Osteoblast (primary cell): ENCODE measurements at regions not wholly inside any gene's neighbourhood (a gene's known extent, or its start where the extent isn't known, plus 50 kb on each side); places are given as distances from the start of the nearest gene placed in this dataset.

ENCODE experiments used
- DNase-seq: peaks from one replicate; pipeline ENCODE4 v3.0.0; 2011; ENCODE audit warnings: low spot score, mixed read lengths; ENCODE audit not compliant: insufficient read length; ENCODE audit errors: missing footprints
- H2AFZ ChIP-seq: 2 replicates; pipeline ENCODE4 v1.6.0; 2011; ENCODE audit warnings: mild to moderate bottlenecking, low read length
- H3K27ac ChIP-seq: 2 replicates; pipeline ENCODE4 v1.5.1; 2011; ENCODE audit warnings: mild to moderate bottlenecking, low read depth, low read length, moderate library complexity
- H3K27me3 ChIP-seq: 2 replicates; pipeline ENCODE4 v1.6.0; 2012; ENCODE audit warnings: mild to moderate bottlenecking, control low read depth, inconsistent platforms, low read length, moderate library complexity; ENCODE audit not compliant: insufficient read depth
- H3K36me3 ChIP-seq: 2 replicates; pipeline ENCODE4 v1.5.1; 2011; ENCODE audit warnings: mild to moderate bottlenecking, low read length, control low read depth, moderate library complexity; ENCODE audit not compliant: insufficient read depth
- H3K4me1 ChIP-seq: 2 replicates; pipeline ENCODE4 v1.5.1; 2011; ENCODE audit warnings: mild to moderate bottlenecking, low read length, control low read depth, moderate library complexity; ENCODE audit not compliant: insufficient read depth
- H3K4me2 ChIP-seq: 2 replicates; pipeline ENCODE4 v1.6.0; 2011; ENCODE audit warnings: mild to moderate bottlenecking, low read length; ENCODE audit not compliant: insufficient read depth
- H3K4me3 ChIP-seq: fragments of 200-600 bp; sonication (generic); 3 replicates; pipeline ENCODE4 v1.5.1; 2012; ENCODE audit warnings: mild to moderate bottlenecking, low read length, inconsistent platforms; ENCODE audit not compliant: insufficient read depth
- H3K79me2 ChIP-seq: 2 replicates; pipeline ENCODE4 v1.6.0; 2012; ENCODE audit warnings: mild to moderate bottlenecking, low read length, control low read depth, inconsistent platforms; ENCODE audit not compliant: insufficient read depth
- H3K9me3 ChIP-seq: 2 replicates; pipeline ENCODE4 v1.5.1; 2011; ENCODE audit warnings: low read depth, low read length, control low read depth
- H4K20me1 ChIP-seq: 2 replicates; pipeline ENCODE4 v1.6.0; 2012; ENCODE audit warnings: mild to moderate bottlenecking, low read length, control low read depth; ENCODE audit not compliant: insufficient read depth
- CTCF ChIP-seq: IDR thresholded peaks from 2 replicates; pipeline ENCODE4 v1.5.1; 2011; ENCODE audit warnings: mild to moderate bottlenecking, low read depth, low read length, moderate library complexity; ENCODE audit errors: extremely low read depth

DNA sequence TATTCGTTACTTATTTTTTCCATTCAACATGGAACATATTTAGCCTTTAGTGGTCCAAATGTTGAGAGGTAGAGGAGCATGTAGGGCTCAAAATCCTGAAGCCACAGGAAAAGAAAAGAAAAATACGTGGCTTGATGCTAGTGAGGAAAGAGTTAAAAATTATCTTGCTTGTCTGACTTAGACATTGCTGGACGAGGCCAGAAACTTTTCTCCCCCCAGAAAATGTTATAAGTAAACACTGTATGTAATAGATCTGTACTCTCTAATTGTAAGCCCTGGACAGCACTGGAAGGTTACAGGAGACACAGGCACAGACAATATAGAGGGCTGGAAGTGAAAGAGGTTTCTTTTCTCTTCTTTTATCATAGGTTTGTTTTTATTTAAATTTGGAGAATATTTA, 165.6 kb downstream of the ZFP64 start:
- Histone ChIP-seq H3K79me2 (no peaks in the 10 kb centered on the region), H3K27ac (no peak overlapping the region), H3K36me3 (no peaks in the 10 kb centered on the region), H3K4me2 (no peak overlapping the region), H3K9me3 (no peaks in the 10 kb centered on the region), H3K4me1 (peaks cover 2% of the 10 kb centered on the region), H3K4me3 (no peak overlapping the region), H4K20me1 (no peaks in the 10 kb centered on the region), H2AFZ (no peak overlapping the region), H3K27me3 (no peaks in the 10 kb centered on the region)
- no peak for DNase-seq
- no peak for TF ChIP-seq CTCF

- H3K4me2 ChIP-seq, result no peak overlapping the region
- no peak overlapping the region for H3K4me3 ChIP-seq
- H3K9me3 ChIP-seq, result no peaks in the 10 kb centered on the region
- no peaks in the 10 kb centered on the region for H3K79me2 ChIP-seq
- no peaks in the 10 kb centered on the region for H3K27me3 ChIP-seq
- no peak for TF ChIP-seq CTCF
- H3K27ac ChIP-seq, result no peak overlapping the region
- no peak overlapping the region for H2AFZ ChIP-seq
- H4K20me1 ChIP-seq, result no peaks in the 10 kb centered on the region
- no peaks in the 10 kb centered on the region for H3K4me1 ChIP-seq
- H3K36me3 ChIP-seq, result no peaks in the 10 kb centered on the region
- no peak for DNase-seq
Measured at GRCh38 chr20:52019313-52019712, 172.3 kb downstream of the ZFP64 start.

DNA sequence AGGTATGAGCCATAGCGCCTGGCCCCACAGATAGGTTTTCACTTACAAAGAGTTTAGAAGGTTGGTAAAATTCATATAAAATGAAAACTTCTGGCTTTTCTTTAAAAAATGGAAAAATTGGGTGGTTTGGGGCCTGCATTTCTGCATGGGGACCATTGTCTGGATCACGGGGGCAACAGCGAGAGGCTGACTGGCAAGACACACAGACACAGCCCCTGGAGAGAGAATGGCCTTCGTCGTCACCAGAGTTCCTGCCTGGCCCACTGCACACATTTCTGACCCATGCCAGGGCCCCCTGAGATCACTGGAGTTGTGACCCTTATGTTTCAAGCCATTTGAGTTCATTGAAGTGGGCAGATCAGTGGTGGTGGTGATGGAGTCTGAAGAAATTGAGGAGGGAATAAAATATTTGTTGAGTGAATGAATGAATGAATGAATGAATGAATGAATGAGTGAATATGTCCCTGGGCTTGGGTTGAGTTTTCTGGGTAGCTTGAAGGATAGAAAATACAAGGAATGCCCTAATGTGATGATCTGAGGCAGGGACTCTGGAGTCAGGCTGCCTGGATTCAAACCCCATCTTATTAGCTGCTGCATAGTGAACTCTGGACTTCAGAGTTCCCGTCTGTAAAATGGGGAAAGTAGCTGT, 173.8 kb downstream of the ZFP64 start:
- Histone ChIP-seq H2AFZ (no peak overlapping the region), H3K36me3 (no peaks in the 10 kb centered on the region), H3K27ac (no peak overlapping the region), H3K9me3 (no peaks in the 10 kb centered on the region), H3K4me3 (no peak overlapping the region), H3K27me3 (no peaks in the 10 kb centered on the region), H3K4me2 (no peak overlapping the region), H3K4me1 (no peaks in the 10 kb centered on the region), H4K20me1 (no peaks in the 10 kb centered on the region), H3K79me2 (no peaks in the 10 kb centered on the region)
- DNase-seq, result no peak
- TF ChIP-seq CTCF, result no peak

GRCh38 chr20:52016022-52016421, 175.6 kb downstream of the ZFP64 start:
- H3K9me3 ChIP-seq, result no peaks in the 10 kb centered on the region
- no peak overlapping the region for H3K27ac ChIP-seq
- TF ChIP-seq CTCF, result no peak
- no peaks in the 10 kb centered on the region for H3K27me3 ChIP-seq
- no peak overlapping the region for H3K4me2 ChIP-seq
- H3K36me3 ChIP-seq, result no peaks in the 10 kb centered on the region
- no peaks in the 10 kb centered on the region for H4K20me1 ChIP-seq
- no peak overlapping the region for H2AFZ ChIP-seq
- no peak overlapping the region for H3K4me3 ChIP-seq
- no peak for DNase-seq
- H3K79me2 ChIP-seq, result no peaks in the 10 kb centered on the region
- no peaks in the 10 kb centered on the region for H3K4me1 ChIP-seq
